Neural cell (in vitro differentiated cells): ENCODE measurements at regions not wholly inside any gene's neighbourhood (a gene's known extent, or its start where the extent isn't known, plus 50 kb on each side); places are given as distances from the start of the nearest gene placed in this dataset.

ENCODE experiments used
- H2AFZ ChIP-seq: fragments of 200-600, 300-800 bp; sonication (generic), shearing (Covaris generic); 2 replicates; pipeline ENCODE4 v1.6.0; 2014; ENCODE audit warnings: low read depth, mild to moderate bottlenecking, antibody characterized with exemption, low read length, moderate library complexity
- H3F3A ChIP-seq: fragments of 200-600 bp; shearing (Covaris generic); 2 replicates; pipeline ENCODE4 v1.6.1; 2016; ENCODE audit warnings: mild to moderate bottlenecking, moderate library complexity, mixed read lengths, antibody characterized with exemption, low read length; ENCODE audit not compliant: insufficient read depth, poor library complexity, severe bottlenecking
- H3K27ac ChIP-seq: fragments of 200-600, 300-800 bp; sonication (generic), shearing (Covaris generic); 2 replicates; pipeline ENCODE4 v1.5.1; 2014; ENCODE audit warnings: mild to moderate bottlenecking, low read length, moderate library complexity
- H3K27me3 ChIP-seq: fragments of 300-800, 200-600 bp; sonication (generic), shearing (Covaris generic); 2 replicates; pipeline ENCODE4 v1.6.0; 2014; ENCODE audit warnings: mild to moderate bottlenecking, low read depth, low read length, moderate library complexity; ENCODE audit not compliant: insufficient read depth
- H3K36me3 ChIP-seq: fragments of 300-800, 200-600 bp; sonication (generic), shearing (Covaris generic); 2 replicates; pipeline ENCODE4 v1.5.1; 2014; ENCODE audit warnings: mild to moderate bottlenecking, antibody characterized with exemption, low read length, moderate library complexity; ENCODE audit not compliant: insufficient read depth
- H3K4me2 ChIP-seq: fragments of 300-800, 200-600 bp; sonication (generic), shearing (Covaris generic); 2 replicates; pipeline ENCODE4 v1.6.0; 2014; ENCODE audit warnings: mild to moderate bottlenecking, low read length
- H3K4me3 ChIP-seq: fragments of 300-800, 200-600 bp; sonication (generic), shearing (Covaris generic); 2 replicates; pipeline ENCODE4 v1.5.1; 2014; ENCODE audit warnings: mild to moderate bottlenecking, low read length, moderate library complexity
- H3K79me2 ChIP-seq: fragments of 200-600 bp; shearing (Covaris generic); replicated peaks from 2 replicates; pipeline ENCODE4 v1.6.0; 2014; ENCODE audit warnings: mild to moderate bottlenecking, low read length, moderate library complexity; ENCODE audit not compliant: insufficient read depth
- H3K9ac ChIP-seq: fragments of 300-800, 200-600 bp; sonication (generic), shearing (Covaris generic); 2 replicates; pipeline ENCODE4 v1.6.1; 2016; ENCODE audit warnings: mild to moderate bottlenecking, low read length, mixed read lengths
- H3K9me2 ChIP-seq: fragments of 200-600 bp; shearing (Covaris generic); 2 replicates; pipeline ENCODE4 v1.6.1; 2016; ENCODE audit warnings: mild to moderate bottlenecking, low read length, mixed read lengths; ENCODE audit not compliant: insufficient read depth
- H3K9me3 ChIP-seq: fragments of 200-600, 300-800 bp; sonication (generic), shearing (Covaris generic); 2 replicates; pipeline ENCODE4 v1.6.1; 2016; ENCODE audit warnings: mild to moderate bottlenecking, mixed run types, low read length, moderate library complexity, mixed read lengths
- H4K20me1 ChIP-seq: fragments of 200-600 bp; shearing (Covaris generic); 2 replicates; pipeline ENCODE4 v1.6.1; 2016; ENCODE audit warnings: mild to moderate bottlenecking, mixed run types; ENCODE audit not compliant: insufficient read depth
- EP300 ChIP-seq: fragments of 450-650 bp; conservative IDR thresholded peaks from 2 replicates; pipeline ENCODE4 v1.6.1; 2014; ENCODE audit warnings: antibody characterized with exemption, mild to moderate bottlenecking, moderate library complexity; ENCODE audit not compliant: poor library complexity, severe bottlenecking
- EZH2 ChIP-seq: fragments of 200-600, 300-800 bp; shearing (Covaris generic), sonication (generic); IDR thresholded peaks from 2 replicates; pipeline ENCODE4 v1.6.1; 2014; ENCODE audit warnings: antibody characterized with exemption, low read length, borderline replicate concordance, mild to moderate bottlenecking; ENCODE audit not compliant: insufficient read depth, poor library complexity, severe bottlenecking
- MXI1 ChIP-seq: fragments of 450-650 bp; conservative IDR thresholded peaks from 2 replicates; pipeline ENCODE4 v1.6.1; 2014; ENCODE audit warnings: antibody characterized with exemption, mild to moderate bottlenecking; ENCODE audit not compliant: poor library complexity, severe bottlenecking
- POLR2AphosphoS5 ChIP-seq: IDR thresholded peaks from 2 replicates; pipeline ENCODE4 v1.6.1; 2012
- RAD21 ChIP-seq: fragments of 450-650 bp; conservative IDR thresholded peaks from 2 replicates; pipeline ENCODE4 v1.6.1; 2014; ENCODE audit warnings: antibody characterized with exemption, mild to moderate bottlenecking, moderate library complexity
- REST ChIP-seq: IDR thresholded peaks from 2 replicates; pipeline ENCODE4 v1.6.1; 2012; ENCODE audit warnings: borderline replicate concordance
- SMC3 ChIP-seq: fragments of 450-650 bp; conservative IDR thresholded peaks from 2 replicates; pipeline ENCODE4 v1.6.1; 2014; ENCODE audit warnings: antibody characterized with exemption, mild to moderate bottlenecking, moderate library complexity; ENCODE audit not compliant: poor library complexity
- TAF1 ChIP-seq: IDR thresholded peaks from 2 replicates; pipeline ENCODE4 v1.6.1; 2012; ENCODE audit warnings: low read depth
- TF ChIP-seq, protein P1 (sequence below): fragments of 450-650 bp; IDR thresholded peaks from 2 replicates; pipeline ENCODE4 v1.5.1; 2014; ENCODE audit warnings: antibody characterized with exemption, mild to moderate bottlenecking, moderate library complexity; ENCODE audit not compliant: poor library complexity, severe bottlenecking

GRCh38 chr1:191558379-191558778, 599.9 kb upstream of the RGS18 start:
- no peaks in the 10 kb centered on the region for H3F3A ChIP-seq
- H3K4me2 ChIP-seq: no peak overlapping the region
- H3K9ac ChIP-seq: no peak overlapping the region
- no peaks in the 10 kb centered on the region for H3K9me3 ChIP-seq
- TF ChIP-seq EZH2 (no peak), MXI1 (no peak)
- H3K27ac ChIP-seq: no peak overlapping the region
- no peak overlapping the region for H3K4me3 ChIP-seq
- no peaks in the 10 kb centered on the region for H4K20me1 ChIP-seq
- no peaks in the 10 kb centered on the region for H3K79me2 ChIP-seq
- no peak overlapping the region for H2AFZ ChIP-seq
- H3K27me3 ChIP-seq: no peaks in the 10 kb centered on the region
- H3K9me2 ChIP-seq: no peaks in the 10 kb centered on the region
- no peaks in the 10 kb centered on the region for H3K36me3 ChIP-seq

DNA sequence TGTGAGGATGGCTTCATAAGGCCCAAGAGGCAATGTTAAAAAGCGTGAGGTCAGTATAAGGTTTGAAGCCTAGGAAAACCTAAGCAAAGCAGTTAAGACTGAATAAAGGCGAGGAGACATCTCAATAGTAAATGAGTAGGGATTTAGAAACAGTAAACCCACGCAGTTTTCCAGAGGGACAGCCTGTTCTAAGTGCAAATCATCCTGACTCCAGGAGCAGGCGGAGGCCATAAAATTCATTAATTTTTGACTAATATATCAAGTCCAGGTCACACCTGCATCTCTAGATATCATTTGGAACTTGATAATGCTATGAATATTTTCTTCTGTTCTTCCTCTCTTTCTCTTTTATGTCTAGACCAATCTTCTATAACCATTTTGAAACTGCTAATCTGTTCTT, 597.0 kb upstream of the RGS18 start:
- Histone ChIP-seq H3K79me2 (no peaks in the 10 kb centered on the region), H4K20me1 (no peaks in the 10 kb centered on the region), H3K36me3 (no peaks in the 10 kb centered on the region), H3K9ac (no peak overlapping the region), H2AFZ (no peak overlapping the region), H3K4me3 (no peak overlapping the region), H3K4me2 (no peak overlapping the region), H3K9me2 (no peaks in the 10 kb centered on the region), H3F3A (no peaks in the 10 kb centered on the region), H3K9me3 (no peaks in the 10 kb centered on the region), H3K27me3 (no peaks in the 10 kb centered on the region), H3K27ac (no peak overlapping the region)
- TF ChIP-seq SMC3 (no peak), TAF1 (no peak), MXI1 (no peak), RAD21 (no peak), EP300 (no peak), EZH2 (no peak), REST (no peak), POLR2AphosphoS5 (no peak)
- TF ChIP-seq, protein P1, sequence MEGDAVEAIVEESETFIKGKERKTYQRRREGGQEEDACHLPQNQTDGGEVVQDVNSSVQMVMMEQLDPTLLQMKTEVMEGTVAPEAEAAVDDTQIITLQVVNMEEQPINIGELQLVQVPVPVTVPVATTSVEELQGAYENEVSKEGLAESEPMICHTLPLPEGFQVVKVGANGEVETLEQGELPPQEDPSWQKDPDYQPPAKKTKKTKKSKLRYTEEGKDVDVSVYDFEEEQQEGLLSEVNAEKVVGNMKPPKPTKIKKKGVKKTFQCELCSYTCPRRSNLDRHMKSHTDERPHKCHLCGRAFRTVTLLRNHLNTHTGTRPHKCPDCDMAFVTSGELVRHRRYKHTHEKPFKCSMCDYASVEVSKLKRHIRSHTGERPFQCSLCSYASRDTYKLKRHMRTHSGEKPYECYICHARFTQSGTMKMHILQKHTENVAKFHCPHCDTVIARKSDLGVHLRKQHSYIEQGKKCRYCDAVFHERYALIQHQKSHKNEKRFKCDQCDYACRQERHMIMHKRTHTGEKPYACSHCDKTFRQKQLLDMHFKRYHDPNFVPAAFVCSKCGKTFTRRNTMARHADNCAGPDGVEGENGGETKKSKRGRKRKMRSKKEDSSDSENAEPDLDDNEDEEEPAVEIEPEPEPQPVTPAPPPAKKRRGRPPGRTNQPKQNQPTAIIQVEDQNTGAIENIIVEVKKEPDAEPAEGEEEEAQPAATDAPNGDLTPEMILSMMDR: no peak

GRCh38 chr1:191564275-191564674, 594.0 kb upstream of the RGS18 start:
- TF ChIP-seq SMC3 (no peak), REST (no peak), RAD21 (no peak), EP300 (no peak), POLR2AphosphoS5 (no peak), EZH2 (no peak), TAF1 (no peak), MXI1 (no peak)
- TF ChIP-seq, protein P1: no peak
- Histone ChIP-seq H3K36me3 (no peaks in the 10 kb centered on the region), H3K9me2 (no peaks in the 10 kb centered on the region), H4K20me1 (no peaks in the 10 kb centered on the region), H3K9ac (no peak overlapping the region), H2AFZ (no peak overlapping the region), H3K79me2 (no peaks in the 10 kb centered on the region), H3K4me2 (no peak overlapping the region), H3F3A (no peaks in the 10 kb centered on the region), H3K9me3 (no peaks in the 10 kb centered on the region), H3K27me3 (no peaks in the 10 kb centered on the region), H3K27ac (no peak overlapping the region), H3K4me3 (no peak overlapping the region)
